Sigmoid colon (tissue), 4 donors: ENCODE measurements at regions not wholly inside any gene's neighbourhood (a gene's known extent, or its start where the extent isn't known, plus 50 kb on each side); places are given as distances from the start of the nearest gene placed in this dataset.

Experiments
- EP300 ChIP-seq, 4 donors: sonication (generic); formaldehyde crosslinking; IDR thresholded peaks; one replicate each; pipeline ENCODE4 v1.6.1; 2017; ENCODE audit warnings: antibody characterized with exemption in 4 of 4
- POLR2A ChIP-seq, 2 donors: fragments of 450-650 bp; IDR thresholded peaks; one replicate each; pipeline ENCODE4 v1.6.1; 2016; ENCODE audit warnings: antibody characterized with exemption in 2 of 2, mild to moderate bottlenecking in 2 of 2, moderate library complexity in 2 of 2
- POLR2AphosphoS5 ChIP-seq, 4 donors: sonication (generic); formaldehyde crosslinking; IDR thresholded peaks; one replicate each; pipeline ENCODE4 v1.6.1; 2017; ENCODE audit warnings: antibody characterized with exemption in 4 of 4
- TF ChIP-seq, protein P1 (sequence below), 4 experiments: fragments of 450-650 bp in 3 of 4; fragments of 200-600 bp in 1 of 4; IDR thresholded peaks; one replicate each; pipeline ENCODE4 v1.5.1; 2016 to 2019; ENCODE audit warnings: antibody characterized with exemption in 4 of 4, mild to moderate bottlenecking in 3 of 4, moderate library complexity in 2 of 4

DNA sequence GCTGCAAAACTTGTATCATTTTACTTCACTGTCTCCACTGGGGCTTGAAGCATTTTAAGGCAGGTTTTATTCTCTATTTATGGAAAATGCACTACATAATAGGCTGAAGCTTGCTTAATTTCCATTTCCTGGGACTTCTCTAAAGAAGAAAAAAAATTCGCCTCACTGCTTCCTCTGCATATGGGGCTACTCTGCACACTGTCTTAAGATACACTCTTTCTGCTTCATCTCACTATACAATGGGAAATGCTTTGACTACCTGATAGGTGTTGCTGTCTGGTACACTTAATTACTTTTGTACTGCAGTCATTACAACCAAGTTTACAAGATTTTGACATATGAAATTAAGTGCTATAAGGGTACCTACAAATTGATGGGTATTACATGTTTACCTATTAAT is 466.0 kb downstream of the KCNJ18 start:
- TF ChIP-seq, protein P1, sequence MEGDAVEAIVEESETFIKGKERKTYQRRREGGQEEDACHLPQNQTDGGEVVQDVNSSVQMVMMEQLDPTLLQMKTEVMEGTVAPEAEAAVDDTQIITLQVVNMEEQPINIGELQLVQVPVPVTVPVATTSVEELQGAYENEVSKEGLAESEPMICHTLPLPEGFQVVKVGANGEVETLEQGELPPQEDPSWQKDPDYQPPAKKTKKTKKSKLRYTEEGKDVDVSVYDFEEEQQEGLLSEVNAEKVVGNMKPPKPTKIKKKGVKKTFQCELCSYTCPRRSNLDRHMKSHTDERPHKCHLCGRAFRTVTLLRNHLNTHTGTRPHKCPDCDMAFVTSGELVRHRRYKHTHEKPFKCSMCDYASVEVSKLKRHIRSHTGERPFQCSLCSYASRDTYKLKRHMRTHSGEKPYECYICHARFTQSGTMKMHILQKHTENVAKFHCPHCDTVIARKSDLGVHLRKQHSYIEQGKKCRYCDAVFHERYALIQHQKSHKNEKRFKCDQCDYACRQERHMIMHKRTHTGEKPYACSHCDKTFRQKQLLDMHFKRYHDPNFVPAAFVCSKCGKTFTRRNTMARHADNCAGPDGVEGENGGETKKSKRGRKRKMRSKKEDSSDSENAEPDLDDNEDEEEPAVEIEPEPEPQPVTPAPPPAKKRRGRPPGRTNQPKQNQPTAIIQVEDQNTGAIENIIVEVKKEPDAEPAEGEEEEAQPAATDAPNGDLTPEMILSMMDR (IDR thresholded peaks at IDR 0.05) = no peak
- TF ChIP-seq POLR2A (IDR thresholded peaks at IDR 0.05) (no peak), POLR2AphosphoS5 (IDR thresholded peaks at IDR 0.05) (no peak), EP300 (IDR thresholded peaks at IDR 0.05) (no peak)
